OCI-LY7 (cell line): ENCODE measurements at regions not wholly inside any gene's neighbourhood (a gene's known extent, or its start where the extent isn't known, plus 50 kb on each side); places are given as distances from the start of the nearest gene placed in this dataset.

Source experiments
- BruUV-seq: library from RNA; stranded (reverse); fragments of 400-500 nt; replicated peaks from 2 replicates; lab custom pipeline; 2021; lab: Mats Ljungman, UMichigan
- CTCF ChIA-PET: fragments of 300-600 bp; sonication (Branson Sonifier 250); formaldehyde crosslinking; loops from one replicate; lab custom pipeline; 2022; ENCODE audit warnings: antibody characterized with exemption; ENCODE audit not compliant: unreplicated experiment; lab: Charles Lee
- POLR2A ChIA-PET: fragments of 300-600 bp; sonication (Branson Sonifier 250); formaldehyde crosslinking; loops from one replicate; lab custom pipeline; 2022; ENCODE audit warnings: antibody characterized with exemption; lab: Charles Lee
- DNase-seq: peaks from one replicate; pipeline ENCODE4 v3.0.0-alpha.2; 2015; ENCODE audit warnings: low spot score
- H2AFZ ChIP-seq: fragments of 200-600 bp; sonication (generic), shearing (Covaris generic); 2 replicates; pipeline ENCODE4 v1.6.1; 2014; ENCODE audit warnings: mild to moderate bottlenecking, antibody characterized with exemption, low read length, moderate library complexity
- H3K27ac ChIP-seq: fragments of 200-600 bp; sonication (generic); 2 replicates; pipeline ENCODE4 v1.5.1; 2014; ENCODE audit warnings: mixed run types, low read depth, mild to moderate bottlenecking, moderate library complexity, low read length, inconsistent platforms; ENCODE audit not compliant: poor library complexity, severe bottlenecking
- H3K36me3 ChIP-seq: fragments of 200-600 bp; sonication (generic); 2 replicates; pipeline ENCODE4 v1.6.1; 2014; ENCODE audit warnings: mild to moderate bottlenecking, antibody characterized with exemption, low read length, moderate library complexity, mixed read lengths; ENCODE audit not compliant: insufficient read depth
- H3K4me1 ChIP-seq: fragments of 200-600 bp; sonication (generic); 2 replicates; pipeline ENCODE4 v1.5.1; 2014; ENCODE audit warnings: mild to moderate bottlenecking, low read length; ENCODE audit not compliant: insufficient read depth, poor library complexity, severe bottlenecking
- H3K4me2 ChIP-seq: fragments of 200-600 bp; sonication (generic); 2 replicates; pipeline ENCODE4 v1.6.1; 2014; ENCODE audit warnings: mild to moderate bottlenecking, low read length
- H3K4me3 ChIP-seq: fragments of 200-600 bp; sonication (generic); 2 replicates; pipeline ENCODE4 v1.5.1; 2014; ENCODE audit warnings: mild to moderate bottlenecking, low read depth, low read length; ENCODE audit not compliant: poor library complexity, severe bottlenecking
- H3K79me2 ChIP-seq: fragments of 200-600 bp; sonication (generic); 2 replicates; pipeline ENCODE4 v1.6.1; 2016; ENCODE audit warnings: low read depth, mild to moderate bottlenecking, low read length, moderate library complexity, mixed read lengths; ENCODE audit not compliant: insufficient read depth
- H3K9me2 ChIP-seq: fragments of 200-600 bp; sonication (generic); 2 replicates; pipeline ENCODE4 v1.6.1; 2016; ENCODE audit warnings: mild to moderate bottlenecking, low read length, mixed read lengths; ENCODE audit not compliant: insufficient read depth
- H3K9me3 ChIP-seq: fragments of 200-600 bp; sonication (generic); 2 replicates; pipeline ENCODE4 v1.6.1; 2014; ENCODE audit warnings: mild to moderate bottlenecking, mixed run types, low read length, mixed read lengths
- H4K20me1 ChIP-seq: fragments of 200-600 bp; sonication (generic); 2 replicates; pipeline ENCODE4 v1.6.1; 2014; ENCODE audit warnings: mild to moderate bottlenecking, antibody characterized with exemption, low read length, moderate library complexity, mixed read lengths; ENCODE audit not compliant: insufficient read depth
- EZH2phosphoT487 ChIP-seq: fragments of 200-600 bp; sonication (generic); IDR thresholded peaks from 2 replicates; pipeline ENCODE4 v1.6.1; 2018; ENCODE audit warnings: low read depth, borderline replicate concordance, mild to moderate bottlenecking, mixed run types, antibody characterized with exemption, low read length, moderate library complexity, mixed read lengths
- intact Hi-C: fragments of 100-400 bp; cut with micrococcal nuclease; formaldehyde crosslinking; loops from one replicate; pipeline ENCODE4 v1.10.0; 2022; ENCODE audit not compliant: unreplicated experiment
- TF ChIP-seq, protein P1 (sequence below): fragments of 200-600 bp; sonication (generic); conservative IDR thresholded peaks from 2 replicates; pipeline ENCODE4 v1.5.1; 2014; ENCODE audit warnings: mild to moderate bottlenecking, antibody characterized with exemption, low read length, moderate library complexity, mixed read lengths

DNA sequence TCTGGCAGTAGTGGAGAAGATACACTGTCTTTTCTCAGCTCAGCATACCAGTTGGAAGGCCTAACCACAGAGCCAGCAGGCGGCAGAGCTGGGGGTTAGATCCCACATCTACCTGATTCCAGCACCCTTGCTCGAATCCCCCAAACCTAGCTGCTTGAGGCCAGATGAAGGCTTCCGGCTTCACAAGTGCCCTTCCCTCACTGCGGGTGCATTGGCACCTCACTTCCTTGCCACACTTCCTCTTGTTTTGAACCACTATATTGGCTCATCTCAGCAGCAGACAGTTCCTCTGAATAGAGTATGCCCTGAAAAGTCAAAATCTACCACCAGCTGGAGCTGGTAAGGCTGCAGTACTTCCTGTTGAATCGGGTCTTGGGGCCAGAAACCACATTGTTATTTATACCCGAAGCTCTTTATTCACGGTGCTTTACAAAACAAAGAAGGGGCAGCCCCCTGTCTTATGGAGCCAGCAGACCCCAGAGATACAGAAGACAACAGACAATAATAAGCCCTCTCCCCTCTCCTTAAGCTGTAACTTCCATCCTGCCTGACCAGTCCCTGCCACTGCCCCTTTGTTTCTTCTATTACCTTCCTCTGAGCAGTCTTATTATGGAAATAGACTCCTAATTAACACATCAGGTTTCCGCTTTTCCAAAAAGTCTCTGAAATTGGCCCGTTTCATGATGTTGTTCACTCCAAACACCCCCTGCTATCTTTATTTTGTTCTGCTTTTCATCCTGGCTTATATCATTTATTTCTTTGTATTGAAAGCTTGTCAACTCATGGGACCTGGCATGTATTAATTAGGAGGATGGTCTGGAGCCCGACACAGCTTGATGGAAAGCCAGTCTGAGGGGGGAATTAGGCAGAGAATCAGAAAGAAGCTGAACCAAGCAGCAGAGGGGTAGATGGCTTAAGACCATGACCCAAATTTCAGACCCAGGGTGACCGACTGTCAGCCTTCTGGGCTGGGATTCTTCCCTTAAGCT lies 233.5 kb downstream of the EFCAB11 start:
- intact Hi-C loops, result no loop called here

DNA sequence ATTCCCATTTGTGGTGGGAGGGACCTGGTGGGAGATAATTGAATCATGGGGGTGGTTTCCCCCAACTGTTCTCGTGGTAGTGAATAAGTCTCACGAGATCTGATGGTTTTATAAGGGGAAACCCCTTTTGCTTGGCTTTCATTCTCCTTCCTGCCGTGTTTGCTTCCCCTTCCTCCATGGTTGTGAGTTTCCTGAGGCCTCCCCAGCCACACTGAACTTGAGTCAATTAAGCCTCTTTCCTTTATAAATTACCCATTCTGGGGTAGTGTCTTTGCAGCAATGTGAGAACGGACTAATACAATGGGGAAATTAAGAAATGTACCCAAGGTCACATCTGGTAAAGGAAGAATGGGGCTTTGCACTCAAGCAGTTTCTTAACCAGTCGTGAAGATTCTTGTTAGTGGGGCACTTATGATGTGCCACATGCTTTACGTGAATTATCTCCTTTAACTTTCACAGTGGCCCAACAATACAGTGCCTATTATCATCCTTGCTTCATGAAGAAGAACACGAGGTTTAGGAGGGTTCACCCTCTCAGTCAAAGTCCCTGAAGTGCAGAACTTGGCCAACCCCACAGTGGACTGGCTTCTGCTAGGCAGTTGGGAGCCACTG lies 234.3 kb downstream of the EFCAB11 start:
- TF ChIP-seq, protein P1, sequence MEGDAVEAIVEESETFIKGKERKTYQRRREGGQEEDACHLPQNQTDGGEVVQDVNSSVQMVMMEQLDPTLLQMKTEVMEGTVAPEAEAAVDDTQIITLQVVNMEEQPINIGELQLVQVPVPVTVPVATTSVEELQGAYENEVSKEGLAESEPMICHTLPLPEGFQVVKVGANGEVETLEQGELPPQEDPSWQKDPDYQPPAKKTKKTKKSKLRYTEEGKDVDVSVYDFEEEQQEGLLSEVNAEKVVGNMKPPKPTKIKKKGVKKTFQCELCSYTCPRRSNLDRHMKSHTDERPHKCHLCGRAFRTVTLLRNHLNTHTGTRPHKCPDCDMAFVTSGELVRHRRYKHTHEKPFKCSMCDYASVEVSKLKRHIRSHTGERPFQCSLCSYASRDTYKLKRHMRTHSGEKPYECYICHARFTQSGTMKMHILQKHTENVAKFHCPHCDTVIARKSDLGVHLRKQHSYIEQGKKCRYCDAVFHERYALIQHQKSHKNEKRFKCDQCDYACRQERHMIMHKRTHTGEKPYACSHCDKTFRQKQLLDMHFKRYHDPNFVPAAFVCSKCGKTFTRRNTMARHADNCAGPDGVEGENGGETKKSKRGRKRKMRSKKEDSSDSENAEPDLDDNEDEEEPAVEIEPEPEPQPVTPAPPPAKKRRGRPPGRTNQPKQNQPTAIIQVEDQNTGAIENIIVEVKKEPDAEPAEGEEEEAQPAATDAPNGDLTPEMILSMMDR, result no peak
- TF ChIP-seq EZH2phosphoT487, result no peak
- Histone ChIP-seq H3K79me2 (no peaks in the 10 kb centered on the region), H3K4me3 (peak overlapping the region; percentile 30), H3K9me3 (no peaks in the 10 kb centered on the region), H2AFZ (peak overlapping the region; percentile 97), H3K36me3 (no peaks in the 10 kb centered on the region), H3K27ac (peak overlapping the region; percentile 59), H3K4me1 (peaks cover 34% of the 10 kb centered on the region), H4K20me1 (no peaks in the 10 kb centered on the region), H3K4me2 (peak overlapping the region; percentile 65), H3K9me2 (no peaks in the 10 kb centered on the region)
- DNase-seq, result no peak
- POLR2A ChIA-PET, result interaction anchor here (0.7 to 2.1 kb wide), 9 partner anchors 11 to 413 kb away, joined by 3 to 7 read pairs (median 4); no protein-coding TSS in a partner anchor
- CTCF ChIA-PET, result interaction anchor here (0.9 to 1.0 kb wide), 2 partner anchors 31 to 90 kb away, joined by 3 to 4 read pairs; no protein-coding TSS in a partner anchor
- no TSS peak for BruUV-seq
- intact Hi-C loops, result no loop called here

More for the DNA sequence above, 233.5 kb downstream of the EFCAB11 start:
- Histone ChIP-seq H4K20me1 (no peaks in the 10 kb centered on the region), H3K4me2 (peak overlapping the region; percentile 65), H3K36me3 (no peaks in the 10 kb centered on the region), H3K9me2 (no peaks in the 10 kb centered on the region), H3K4me3 (peak overlapping the region; percentile 30), H2AFZ (peak overlapping the region; percentile 97), H3K4me1 (peaks cover 34% of the 10 kb centered on the region), H3K79me2 (no peaks in the 10 kb centered on the region), H3K27ac (peak overlapping the region; percentile 59), H3K9me3 (no peaks in the 10 kb centered on the region)
- peak; percentile 83 for DNase-seq
- BruUV-seq, result no TSS peak
- TF ChIP-seq EZH2phosphoT487, result no peak
- TF ChIP-seq, protein P1, result peak; percentile 50
- ChIA-PET POLR2A (interaction anchor here (0.6 to 2.1 kb wide), 11 partner anchors 10 to 413 kb away, joined by 3 to 7 read pairs (median 4); no protein-coding TSS in a partner anchor), CTCF (interaction anchor here (0.9 to 1.0 kb wide), 2 partner anchors 30 to 91 kb away, joined by 3 to 4 read pairs; no protein-coding TSS in a partner anchor)
